ENCODE measurements at regions not wholly inside any gene's neighbourhood (a gene's known extent, or its start where the extent isn't known, plus 50 kb on each side); places are given as distances from the start of the nearest gene placed in this dataset.

- Histone ChIP-seq H3K9me3 (ENCODE audit: low read length) (peaks cover 2% of the 10 kb centered on the region), H3K4me1 (ENCODE audit: insufficient read depth, low read length) (no peaks in the 10 kb centered on the region), H3K27me3 (ENCODE audit: insufficient read depth, low read length) (no peaks in the 10 kb centered on the region), H3K4me3 (ENCODE audit: low read length) (no peak overlapping the region), H3K36me3 (ENCODE audit: insufficient read depth, low read length) (no peaks in the 10 kb centered on the region), H2AFZ (ENCODE audit: low read depth, low read length) (no peak overlapping the region)
These were observed 1499.0 kb downstream of the EFNA5 start for GRCh38 chr5:106171708-106172107.

- H2AFZ ChIP-seq (ENCODE audit: low read depth, low read length) = no peak overlapping the region
These were observed 1499.6 kb downstream of the EFNA5 start for GRCh38 chr5:106171132-106171531.

DNA sequence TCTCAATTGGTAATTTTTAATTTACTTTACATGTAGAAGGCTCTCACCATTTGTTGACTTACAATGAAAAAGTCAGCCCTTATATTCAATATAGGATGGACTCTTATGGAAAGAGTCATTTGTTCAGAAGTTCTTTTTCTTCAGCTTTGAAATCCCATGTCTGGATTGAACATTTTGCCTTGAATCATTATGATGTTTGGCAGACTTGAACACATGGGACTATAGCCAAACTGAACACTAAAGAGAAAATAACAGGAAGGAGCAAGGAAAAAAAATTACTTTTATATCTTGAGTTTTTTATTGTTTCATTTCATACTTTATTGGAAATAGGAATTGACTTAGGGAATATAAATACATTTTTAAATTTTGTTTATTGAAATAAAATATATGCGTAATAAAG is 1503.0 kb downstream of the EFNA5 start:
- Histone ChIP-seq H3K36me3 (ENCODE audit: insufficient read depth, low read length) (no peaks in the 10 kb centered on the region), H3K27me3 (ENCODE audit: insufficient read depth, low read length) (no peaks in the 10 kb centered on the region), H3K4me3 (ENCODE audit: low read length) (no peak overlapping the region), H3K9me3 (ENCODE audit: low read length) (no peaks in the 10 kb centered on the region), H2AFZ (ENCODE audit: low read depth, low read length) (no peak overlapping the region), H3K4me1 (ENCODE audit: insufficient read depth, low read length) (no peaks in the 10 kb centered on the region)

More at GRCh38 chr5:106171132-106171531, 1499.6 kb downstream of the EFNA5 start:
- no peak overlapping the region for H3K4me3 ChIP-seq (ENCODE audit: low read length)
- H3K27me3 ChIP-seq (ENCODE audit: insufficient read depth, low read length) = no peaks in the 10 kb centered on the region
- no peaks in the 10 kb centered on the region for H3K36me3 ChIP-seq (ENCODE audit: insufficient read depth, low read length)
- H3K9me3 ChIP-seq (ENCODE audit: low read length) = peaks cover 2% of the 10 kb centered on the region
- no peaks in the 10 kb centered on the region for H3K4me1 ChIP-seq (ENCODE audit: insufficient read depth, low read length)

- H3K36me3 ChIP-seq (ENCODE audit: insufficient read depth, low read length) = no peaks in the 10 kb centered on the region
- H3K4me3 ChIP-seq (ENCODE audit: low read length) = no peak overlapping the region
- H3K27me3 ChIP-seq (ENCODE audit: insufficient read depth, low read length) = no peaks in the 10 kb centered on the region
- H2AFZ ChIP-seq (ENCODE audit: low read depth, low read length) = no peak overlapping the region
- no peaks in the 10 kb centered on the region for H3K9me3 ChIP-seq (ENCODE audit: low read length)
- H3K4me1 ChIP-seq (ENCODE audit: insufficient read depth, low read length) = no peaks in the 10 kb centered on the region
These were observed 1507.5 kb downstream of the EFNA5 start for GRCh38 chr5:106163233-106163632.

DNA sequence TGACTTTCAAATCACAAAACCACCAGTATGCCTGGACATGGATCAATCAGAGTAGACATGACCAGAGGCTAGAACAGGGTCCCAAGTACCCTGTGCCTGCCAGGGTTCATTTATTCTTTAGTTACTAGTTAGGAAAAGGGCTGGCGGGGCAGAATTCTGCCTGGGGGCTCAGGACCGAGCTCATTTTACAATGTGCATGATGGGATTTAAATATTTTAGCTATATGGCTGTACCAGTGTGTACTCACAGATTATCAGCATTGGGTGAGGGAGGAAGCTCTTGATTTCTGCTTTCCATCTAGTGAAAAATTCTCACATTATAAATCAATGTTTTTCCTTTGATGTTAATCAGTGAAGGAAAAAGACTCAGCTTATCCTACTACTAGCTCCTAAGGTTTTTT is 1511.1 kb downstream of the EFNA5 start:
- no peak overlapping the region for H3K4me3 ChIP-seq (ENCODE audit: low read length)
- H3K27me3 ChIP-seq (ENCODE audit: insufficient read depth, low read length) = no peaks in the 10 kb centered on the region
- no peaks in the 10 kb centered on the region for H3K9me3 ChIP-seq (ENCODE audit: low read length)
- no peaks in the 10 kb centered on the region for H3K4me1 ChIP-seq (ENCODE audit: insufficient read depth, low read length)
- no peak overlapping the region for H2AFZ ChIP-seq (ENCODE audit: low read depth, low read length)
- no peaks in the 10 kb centered on the region for H3K36me3 ChIP-seq (ENCODE audit: insufficient read depth, low read length)

GRCh38 chr5:106154280-106154716 is 1516.4 kb downstream of the EFNA5 start:
- H3K4me3 ChIP-seq (ENCODE audit: low read length) = no peak overlapping the region
- H2AFZ ChIP-seq (ENCODE audit: low read depth, low read length) = no peak overlapping the region
- H3K36me3 ChIP-seq (ENCODE audit: insufficient read depth, low read length) = no peaks in the 10 kb centered on the region
- H3K4me1 ChIP-seq (ENCODE audit: insufficient read depth, low read length) = no peaks in the 10 kb centered on the region
- H3K27me3 ChIP-seq (ENCODE audit: insufficient read depth, low read length) = no peaks in the 10 kb centered on the region
- no peaks in the 10 kb centered on the region for H3K9me3 ChIP-seq (ENCODE audit: low read length)

DNA sequence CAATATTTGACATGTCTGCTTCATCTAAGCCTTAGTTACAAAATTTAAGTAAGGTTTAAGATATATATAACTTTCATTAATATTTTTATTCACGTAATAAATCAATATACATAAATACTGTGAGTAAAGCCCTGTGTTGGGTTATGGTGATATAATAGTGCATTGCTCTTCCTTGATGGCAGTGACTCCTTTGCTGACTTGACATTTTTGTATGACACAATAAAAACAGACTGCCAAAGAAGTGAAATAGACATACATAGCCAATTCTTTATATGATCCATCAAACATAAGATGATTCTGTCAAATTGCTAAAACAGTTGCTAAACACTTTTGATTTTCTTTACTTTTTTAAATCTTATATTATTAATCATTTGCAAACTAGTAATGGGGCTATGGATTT is 1518.2 kb downstream of the EFNA5 start:
- Histone ChIP-seq H3K4me1 (ENCODE audit: insufficient read depth, low read length) (no peaks in the 10 kb centered on the region), H3K9me3 (ENCODE audit: low read length) (no peaks in the 10 kb centered on the region), H3K27me3 (ENCODE audit: insufficient read depth, low read length) (no peaks in the 10 kb centered on the region), H2AFZ (ENCODE audit: low read depth, low read length) (no peak overlapping the region), H3K36me3 (ENCODE audit: insufficient read depth, low read length) (no peaks in the 10 kb centered on the region), H3K4me3 (ENCODE audit: low read length) (no peak overlapping the region)

DNA sequence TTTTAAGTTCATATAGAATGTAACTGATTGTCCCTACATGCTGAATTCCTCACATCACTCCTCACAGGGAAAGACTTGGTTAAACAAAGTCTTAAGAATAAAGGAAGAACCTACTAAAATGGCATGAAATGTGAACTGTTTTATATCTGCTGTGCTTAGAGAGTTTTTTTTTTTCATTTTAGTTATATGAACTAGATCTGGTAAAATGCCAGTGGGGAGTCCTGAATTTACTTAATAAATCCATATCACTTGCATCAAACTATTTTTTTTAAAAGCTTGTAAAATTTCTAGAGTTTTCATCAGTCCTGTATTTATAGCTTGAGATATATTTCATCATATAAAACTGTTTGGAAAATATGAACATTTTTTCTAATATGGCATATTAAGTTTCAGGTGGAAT is 1528.6 kb downstream of the EFNA5 start:
- Histone ChIP-seq H3K9me3 (ENCODE audit: low read length) (no peaks in the 10 kb centered on the region), H3K4me1 (ENCODE audit: insufficient read depth, low read length) (no peaks in the 10 kb centered on the region), H3K27me3 (ENCODE audit: insufficient read depth, low read length) (no peaks in the 10 kb centered on the region), H2AFZ (ENCODE audit: low read depth, low read length) (no peak overlapping the region), H3K4me3 (ENCODE audit: low read length) (no peak overlapping the region), H3K36me3 (ENCODE audit: insufficient read depth, low read length) (no peaks in the 10 kb centered on the region)

GRCh38 chr5:106140101-106140500 is 1530.6 kb downstream of the EFNA5 start:
- H3K27me3 ChIP-seq (ENCODE audit: insufficient read depth, low read length) = no peaks in the 10 kb centered on the region
- H3K36me3 ChIP-seq (ENCODE audit: insufficient read depth, low read length) = no peaks in the 10 kb centered on the region
- no peak overlapping the region for H2AFZ ChIP-seq (ENCODE audit: low read depth, low read length)
- H3K9me3 ChIP-seq (ENCODE audit: low read length) = no peaks in the 10 kb centered on the region
- no peak overlapping the region for H3K4me3 ChIP-seq (ENCODE audit: low read length)
- H3K4me1 ChIP-seq (ENCODE audit: insufficient read depth, low read length) = no peaks in the 10 kb centered on the region

GRCh38 chr5:106136061-106136460 is 1534.7 kb downstream of the EFNA5 start:
- H3K4me1 ChIP-seq (ENCODE audit: insufficient read depth, low read length) = no peaks in the 10 kb centered on the region
- H3K27me3 ChIP-seq (ENCODE audit: insufficient read depth, low read length) = no peaks in the 10 kb centered on the region
- H3K9me3 ChIP-seq (ENCODE audit: low read length) = no peaks in the 10 kb centered on the region
- no peak overlapping the region for H3K4me3 ChIP-seq (ENCODE audit: low read length)
- no peaks in the 10 kb centered on the region for H3K36me3 ChIP-seq (ENCODE audit: insufficient read depth, low read length)
- H2AFZ ChIP-seq (ENCODE audit: low read depth, low read length) = no peak overlapping the region

GRCh38 chr5:106135473-106135872 is 1535.3 kb downstream of the EFNA5 start:
- H3K27me3 ChIP-seq (ENCODE audit: insufficient read depth, low read length) = no peaks in the 10 kb centered on the region
- no peaks in the 10 kb centered on the region for H3K4me1 ChIP-seq (ENCODE audit: insufficient read depth, low read length)
- H3K36me3 ChIP-seq (ENCODE audit: insufficient read depth, low read length) = no peaks in the 10 kb centered on the region
- no peak overlapping the region for H2AFZ ChIP-seq (ENCODE audit: low read depth, low read length)
- no peaks in the 10 kb centered on the region for H3K9me3 ChIP-seq (ENCODE audit: low read length)
- no peak overlapping the region for H3K4me3 ChIP-seq (ENCODE audit: low read length)

DNA sequence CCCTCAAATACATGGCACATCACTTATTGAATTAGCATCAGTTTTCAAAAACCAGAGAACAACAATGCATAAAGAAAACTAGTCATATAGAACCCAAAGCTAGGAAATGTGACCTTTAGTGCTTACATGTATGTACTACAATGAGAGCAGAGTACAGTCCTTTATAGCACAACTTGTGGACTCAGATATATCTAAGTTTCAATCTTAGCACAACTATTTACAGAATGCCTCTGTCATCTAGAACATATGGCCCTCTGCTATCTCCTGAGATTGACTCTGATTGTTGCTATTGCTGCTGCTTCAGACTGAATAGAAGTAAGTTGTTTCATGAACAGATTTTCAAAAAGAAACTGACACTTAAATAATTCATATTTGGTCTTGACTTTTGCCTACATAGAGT is 1536.2 kb downstream of the EFNA5 start:
- no peak overlapping the region for H2AFZ ChIP-seq (ENCODE audit: low read depth, low read length)
- no peaks in the 10 kb centered on the region for H3K9me3 ChIP-seq (ENCODE audit: low read length)
- H3K36me3 ChIP-seq (ENCODE audit: insufficient read depth, low read length) = no peaks in the 10 kb centered on the region
- H3K4me3 ChIP-seq (ENCODE audit: low read length) = no peak overlapping the region
- H3K4me1 ChIP-seq (ENCODE audit: insufficient read depth, low read length) = no peaks in the 10 kb centered on the region
- H3K27me3 ChIP-seq (ENCODE audit: insufficient read depth, low read length) = no peaks in the 10 kb centered on the region

DNA sequence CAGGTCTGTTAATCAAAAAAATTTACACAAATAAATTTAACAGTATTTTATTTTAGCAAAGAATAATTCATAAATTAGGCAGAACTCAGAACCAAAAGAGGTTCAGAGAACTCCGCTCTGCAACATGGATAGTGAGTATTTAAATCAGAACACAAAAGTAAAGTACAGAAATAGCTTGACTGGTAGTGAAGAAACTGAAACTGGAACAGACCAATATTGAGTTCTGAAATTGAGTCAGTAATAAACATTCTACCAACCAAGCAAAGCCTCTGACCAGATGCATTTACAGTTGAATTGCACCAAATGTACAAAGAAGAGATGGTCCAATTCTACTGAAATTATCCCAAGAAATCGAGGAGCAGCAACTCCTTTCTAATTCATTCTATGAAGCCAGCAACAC is 1542.8 kb downstream of the EFNA5 start:
- H2AFZ ChIP-seq (ENCODE audit: low read depth, low read length) = no peak overlapping the region

DNA sequence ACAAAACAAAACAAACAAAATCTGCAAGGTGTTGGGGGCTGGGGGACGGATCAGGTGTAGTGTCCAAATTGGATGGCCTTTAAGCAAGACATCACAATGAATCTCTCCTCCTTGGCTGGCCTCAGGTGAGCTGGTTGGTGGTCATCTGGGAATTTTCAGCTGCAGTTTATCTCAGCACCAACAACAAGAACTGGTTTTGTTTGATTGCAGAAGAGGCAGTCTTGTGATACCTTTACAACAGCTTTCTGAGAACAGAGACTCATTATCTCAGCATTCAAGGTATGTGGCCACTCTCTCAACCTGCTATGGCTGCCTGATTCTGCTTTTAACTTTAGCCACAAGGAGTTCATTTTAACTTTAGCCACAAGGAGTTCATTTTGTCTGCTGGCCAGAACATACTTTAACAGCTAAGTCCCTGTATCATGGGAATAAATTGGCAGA is 1543.4 kb downstream of the EFNA5 start:
- H3K4me3 ChIP-seq (ENCODE audit: low read length) = no peak overlapping the region
- no peaks in the 10 kb centered on the region for H3K27me3 ChIP-seq (ENCODE audit: insufficient read depth, low read length)
- H3K4me1 ChIP-seq (ENCODE audit: insufficient read depth, low read length) = peaks cover 3% of the 10 kb centered on the region
- no peak overlapping the region for H2AFZ ChIP-seq (ENCODE audit: low read depth, low read length)
- no peaks in the 10 kb centered on the region for H3K36me3 ChIP-seq (ENCODE audit: insufficient read depth, low read length)
- no peaks in the 10 kb centered on the region for H3K9me3 ChIP-seq (ENCODE audit: low read length)

More for the DNA sequence above, 1542.8 kb downstream of the EFNA5 start:
- no peaks in the 10 kb centered on the region for H3K27me3 ChIP-seq (ENCODE audit: insufficient read depth, low read length)
- H3K36me3 ChIP-seq (ENCODE audit: insufficient read depth, low read length) = no peaks in the 10 kb centered on the region
- no peaks in the 10 kb centered on the region for H3K9me3 ChIP-seq (ENCODE audit: low read length)
- no peak overlapping the region for H3K4me3 ChIP-seq (ENCODE audit: low read length)
- H3K4me1 ChIP-seq (ENCODE audit: insufficient read depth, low read length) = peaks cover 3% of the 10 kb centered on the region

All from neuron (in vitro differentiated cells).